MM.1S (cell line): ENCODE measurements at regions not wholly inside any gene's neighbourhood (a gene's known extent, or its start where the extent isn't known, plus 50 kb on each side); places are given as distances from the start of the nearest gene placed in this dataset.

Source experiments
- DNase-seq: peaks from one replicate; pipeline ENCODE4 v3.0.0-alpha.2; 2015
- H2AFZ ChIP-seq: fragments of 300-600 bp; sonication (generic); 2 replicates; pipeline ENCODE4 v1.6.0; 2016; ENCODE audit warnings: antibody characterized with exemption, low read length
- H3F3A ChIP-seq: fragments of 300-600 bp; sonication (generic); 2 replicates; pipeline ENCODE4 v1.6.1; 2016; ENCODE audit warnings: mild to moderate bottlenecking, antibody characterized with exemption, low read length, moderate library complexity, mixed read lengths; ENCODE audit not compliant: insufficient read depth
- H3K27ac ChIP-seq: fragments of 300-600 bp; sonication (generic); 2 replicates; pipeline ENCODE4 v1.5.1; 2016; ENCODE audit warnings: mild to moderate bottlenecking, low read length
- H3K27me3 ChIP-seq: fragments of 300-600 bp; sonication (generic); replicated peaks from 2 replicates; pipeline ENCODE4 v1.6.0; 2016; ENCODE audit warnings: low read length; ENCODE audit not compliant: insufficient read depth
- H3K36me3 ChIP-seq: fragments of 300-600 bp; sonication (generic); replicated peaks from 2 replicates; pipeline ENCODE4 v1.6.1; 2016; ENCODE audit warnings: mild to moderate bottlenecking, low read length, mixed read lengths; ENCODE audit not compliant: insufficient read depth
- H3K4me1 ChIP-seq: fragments of 300-600 bp; sonication (generic); 2 replicates; pipeline ENCODE4 v1.6.1; 2016; ENCODE audit warnings: low read length, mixed read lengths
- H3K4me2 ChIP-seq: fragments of 300-600 bp; sonication (generic); 2 replicates; pipeline ENCODE4 v1.6.0; 2016; ENCODE audit warnings: low read depth, low read length
- H3K4me3 ChIP-seq: fragments of 300-600 bp; sonication (generic); 2 replicates; pipeline ENCODE4 v1.5.1; 2016; ENCODE audit warnings: low read length, mixed read lengths
- H3K79me2 ChIP-seq: fragments of 300-600 bp; sonication (generic); 2 replicates; pipeline ENCODE4 v1.6.1; 2016; ENCODE audit warnings: mixed run types, low read length, mixed read lengths
- H3K9ac ChIP-seq: fragments of 300-600 bp; sonication (generic); 2 replicates; pipeline ENCODE4 v1.6.1; 2016; ENCODE audit warnings: low read length, mixed read lengths
- H3K9me2 ChIP-seq: fragments of 300-600 bp; sonication (generic); replicated peaks from 2 replicates; pipeline ENCODE4 v1.6.1; 2016; ENCODE audit warnings: mild to moderate bottlenecking, low read length, mixed read lengths; ENCODE audit not compliant: insufficient read depth
- H3K9me3 ChIP-seq: fragments of 300-600 bp; sonication (generic); replicated peaks from 2 replicates; pipeline ENCODE4 v1.6.1; 2016; ENCODE audit warnings: mild to moderate bottlenecking, low read length, mixed read lengths; ENCODE audit not compliant: insufficient read depth
- H4K20me1 ChIP-seq: fragments of 300-600 bp; sonication (generic); 2 replicates; pipeline ENCODE4 v1.6.1; 2016; ENCODE audit warnings: mild to moderate bottlenecking, low read length, moderate library complexity, mixed read lengths; ENCODE audit not compliant: insufficient read depth
- EZH2 ChIP-seq: fragments of 300-600 bp; sonication (generic); optimal IDR thresholded peaks from 2 replicates; pipeline ENCODE3; 2017; ENCODE audit warnings: low read depth, mild to moderate bottlenecking, antibody characterized with exemption, low read length, mixed read lengths
- EZH2phosphoT487 ChIP-seq: fragments of 300-600 bp; sonication (generic); IDR thresholded peaks from 2 replicates; pipeline ENCODE4 v1.6.1; 2018; ENCODE audit warnings: antibody characterized with exemption, low read length
- TF ChIP-seq, protein P1 (sequence below): fragments of 300-600 bp; sonication (generic); IDR thresholded peaks from 2 replicates; pipeline ENCODE4 v1.5.1; 2016; ENCODE audit warnings: antibody characterized with exemption, low read length, mixed read lengths

DNA sequence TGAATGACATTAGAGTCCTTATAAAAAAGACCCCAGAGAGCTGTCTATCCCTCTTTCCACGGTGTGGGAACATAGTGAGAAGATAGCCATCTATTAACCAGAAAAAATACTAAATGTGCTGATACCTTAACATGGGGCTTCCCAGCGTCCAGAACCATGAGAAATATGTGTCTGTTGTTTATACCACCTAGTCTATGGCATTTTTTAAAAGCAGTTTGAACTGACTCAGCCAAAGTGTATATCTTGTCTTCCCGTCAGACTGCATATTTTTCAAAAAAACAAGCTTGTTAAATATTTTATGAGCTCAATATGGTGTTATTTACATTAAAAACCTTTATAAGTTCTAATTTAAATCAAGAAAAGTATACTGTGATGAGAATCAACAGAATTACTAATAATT lies 255.3 kb downstream of the HGF start:
- Histone ChIP-seq H3K4me1 (no peaks in the 10 kb centered on the region), H3K4me2 (no peak overlapping the region), H3K36me3 (no peaks in the 10 kb centered on the region), H3K9me2 (no peaks in the 10 kb centered on the region), H3K27ac (no peak overlapping the region), H3K27me3 (no peaks in the 10 kb centered on the region), H3K79me2 (no peaks in the 10 kb centered on the region), H2AFZ (no peak overlapping the region), H3K9ac (no peak overlapping the region), H4K20me1 (no peaks in the 10 kb centered on the region), H3K4me3 (no peak overlapping the region), H3F3A (no peaks in the 10 kb centered on the region), H3K9me3 (no peaks in the 10 kb centered on the region)
- DNase-seq: no peak
- TF ChIP-seq EZH2: no peak
- no peak for TF ChIP-seq EZH2phosphoT487
- TF ChIP-seq, protein P1, sequence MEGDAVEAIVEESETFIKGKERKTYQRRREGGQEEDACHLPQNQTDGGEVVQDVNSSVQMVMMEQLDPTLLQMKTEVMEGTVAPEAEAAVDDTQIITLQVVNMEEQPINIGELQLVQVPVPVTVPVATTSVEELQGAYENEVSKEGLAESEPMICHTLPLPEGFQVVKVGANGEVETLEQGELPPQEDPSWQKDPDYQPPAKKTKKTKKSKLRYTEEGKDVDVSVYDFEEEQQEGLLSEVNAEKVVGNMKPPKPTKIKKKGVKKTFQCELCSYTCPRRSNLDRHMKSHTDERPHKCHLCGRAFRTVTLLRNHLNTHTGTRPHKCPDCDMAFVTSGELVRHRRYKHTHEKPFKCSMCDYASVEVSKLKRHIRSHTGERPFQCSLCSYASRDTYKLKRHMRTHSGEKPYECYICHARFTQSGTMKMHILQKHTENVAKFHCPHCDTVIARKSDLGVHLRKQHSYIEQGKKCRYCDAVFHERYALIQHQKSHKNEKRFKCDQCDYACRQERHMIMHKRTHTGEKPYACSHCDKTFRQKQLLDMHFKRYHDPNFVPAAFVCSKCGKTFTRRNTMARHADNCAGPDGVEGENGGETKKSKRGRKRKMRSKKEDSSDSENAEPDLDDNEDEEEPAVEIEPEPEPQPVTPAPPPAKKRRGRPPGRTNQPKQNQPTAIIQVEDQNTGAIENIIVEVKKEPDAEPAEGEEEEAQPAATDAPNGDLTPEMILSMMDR: no peak

DNA sequence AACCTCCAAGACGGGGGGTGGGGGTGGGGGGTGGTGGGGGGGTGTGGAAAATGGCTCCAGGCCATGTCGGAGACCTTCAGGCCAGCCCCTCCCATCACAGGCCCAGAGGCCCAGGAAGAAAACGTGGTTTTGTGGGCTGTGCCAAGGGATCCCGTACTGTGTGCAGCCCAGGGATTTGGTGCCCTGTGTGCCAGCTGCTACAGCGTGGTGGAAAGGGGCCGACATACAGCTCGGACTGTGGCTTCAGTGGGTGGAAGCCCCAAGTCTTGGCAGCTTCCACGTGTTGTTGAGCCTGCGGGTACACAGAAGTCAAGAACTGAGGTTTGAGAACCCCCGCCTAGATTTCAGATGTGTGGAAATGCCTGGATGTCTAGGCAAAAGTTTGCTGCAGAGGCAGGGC lies 259.7 kb downstream of the HGF start:
- H4K20me1 ChIP-seq: no peaks in the 10 kb centered on the region
- no peaks in the 10 kb centered on the region for H3K9me2 ChIP-seq
- TF ChIP-seq, protein P1: no peak
- TF ChIP-seq EZH2phosphoT487 (no peak), EZH2 (no peak)
- no peak overlapping the region for H3K4me2 ChIP-seq
- H2AFZ ChIP-seq: no peak overlapping the region
- H3K9me3 ChIP-seq: no peaks in the 10 kb centered on the region
- H3F3A ChIP-seq: no peaks in the 10 kb centered on the region
- no peaks in the 10 kb centered on the region for H3K79me2 ChIP-seq
- no peak overlapping the region for H3K27ac ChIP-seq
- no peak overlapping the region for H3K4me3 ChIP-seq
- H3K27me3 ChIP-seq: no peaks in the 10 kb centered on the region
- H3K36me3 ChIP-seq: no peaks in the 10 kb centered on the region
- no peak for DNase-seq
- peaks cover 3% of the 10 kb centered on the region; the same call in 1 of the 2 replicates for H3K4me1 ChIP-seq
- H3K9ac ChIP-seq: no peak overlapping the region

DNA sequence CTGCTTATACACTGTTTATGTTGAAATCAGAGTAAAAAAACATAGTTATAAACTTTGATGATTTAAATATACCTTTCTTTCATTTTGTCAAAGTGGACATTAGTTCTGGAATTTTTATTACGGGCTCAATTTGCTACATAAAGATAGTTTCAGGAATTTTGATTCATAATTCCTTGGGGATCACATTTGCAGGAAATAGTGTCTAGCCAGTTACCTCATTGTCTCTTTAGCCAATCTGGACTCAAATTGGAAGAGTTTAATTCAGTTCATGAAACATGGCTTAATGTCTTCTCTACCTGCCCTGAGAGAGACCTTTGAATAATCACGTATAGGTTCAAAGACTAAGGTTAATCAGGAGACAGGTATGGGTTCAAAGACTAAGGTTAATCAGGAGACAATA lies 262.6 kb downstream of the HGF start:
- H3F3A ChIP-seq: no peaks in the 10 kb centered on the region
- H3K36me3 ChIP-seq: no peaks in the 10 kb centered on the region
- H3K79me2 ChIP-seq: no peaks in the 10 kb centered on the region
- H3K4me1 ChIP-seq: peaks cover 3% of the 10 kb centered on the region; the same call in 1 of the 2 replicates
- H3K9ac ChIP-seq: no peak overlapping the region
- no peaks in the 10 kb centered on the region for H3K9me3 ChIP-seq
- no peak overlapping the region for H3K4me3 ChIP-seq
- no peak overlapping the region for H3K4me2 ChIP-seq
- H3K27me3 ChIP-seq: no peaks in the 10 kb centered on the region
- TF ChIP-seq, protein P1: no peak
- TF ChIP-seq EZH2: no peak
- no peaks in the 10 kb centered on the region for H4K20me1 ChIP-seq
- no peak for DNase-seq
- H3K9me2 ChIP-seq: no peaks in the 10 kb centered on the region
- no peak overlapping the region for H3K27ac ChIP-seq
- H2AFZ ChIP-seq: no peak overlapping the region

DNA sequence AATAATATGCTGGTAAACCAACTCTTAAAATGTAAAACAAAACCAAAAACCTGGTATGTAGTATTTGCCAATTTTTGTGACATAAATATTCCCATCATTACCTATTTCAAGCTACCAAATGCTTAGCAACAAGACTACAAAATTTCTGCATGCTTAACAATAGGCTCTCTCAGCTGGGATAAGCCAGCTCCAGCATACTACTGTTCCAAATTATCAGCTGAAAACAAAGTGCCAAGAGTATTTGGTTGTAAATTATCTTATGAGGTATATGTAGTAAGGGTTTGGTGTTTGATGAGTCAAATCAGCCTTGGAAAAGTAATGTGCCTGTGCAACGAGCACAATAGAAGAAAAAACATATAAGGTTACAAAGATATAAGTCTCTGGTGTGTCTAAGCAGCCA lies 263.2 kb downstream of the HGF start:
- Histone ChIP-seq H3K36me3 (no peaks in the 10 kb centered on the region), H3K9me3 (no peaks in the 10 kb centered on the region), H3K4me1 (peaks cover 3% of the 10 kb centered on the region; the same call in 1 of the 2 replicates), H3K79me2 (no peaks in the 10 kb centered on the region), H3K9ac (no peak overlapping the region), H3F3A (no peaks in the 10 kb centered on the region), H3K27me3 (no peaks in the 10 kb centered on the region), H3K4me3 (no peak overlapping the region), H3K4me2 (no peak overlapping the region), H2AFZ (no peak overlapping the region), H4K20me1 (no peaks in the 10 kb centered on the region), H3K27ac (no peak overlapping the region), H3K9me2 (no peaks in the 10 kb centered on the region)
- TF ChIP-seq, protein P1: no peak
- TF ChIP-seq EZH2 (no peak), EZH2phosphoT487 (no peak)
- no peak for DNase-seq
